Kidney (tissue), 13 donors: ENCODE measurements at regions not wholly inside any gene's neighbourhood (a gene's known extent, or its start where the extent isn't known, plus 50 kb on each side); places are given as distances from the start of the nearest gene placed in this dataset.

Experiments used
- DNase-seq, 5 donors: peaks; one replicate each; pipeline ENCODE4 v3.0.0-alpha.2; 2013 to 2020
- FAIRE-seq: peaks from 2 replicates; lab custom pipeline; 2012; peaks lifted over from hg19 to GRCh38; lab: Jason Lieb, UNC
- H3K27ac ChIP-seq, 2 donors: one replicate each; pipeline ENCODE4 v1.7.0; 2013; ENCODE audit warnings: low read depth in 2 of 2, low read length in 2 of 2, inconsistent platforms in 1 of 2
- H3K27me3 ChIP-seq: one replicate; pipeline ENCODE4 v1.7.1; 2013; ENCODE audit warnings: low read length, inconsistent platforms; ENCODE audit not compliant: control insufficient read depth, insufficient read depth
- H3K36me3 ChIP-seq, 3 donors: one replicate each; pipeline versions ENCODE4 v1.7.0 to v1.7.1; 2013; ENCODE audit warnings: low read length in 3 of 3, control low read depth in 1 of 3, inconsistent platforms in 1 of 3; ENCODE audit not compliant: insufficient read depth in 3 of 3, control insufficient read depth in 2 of 3
- H3K4me1 ChIP-seq, 3 donors: one replicate each; pipeline versions ENCODE4 v1.7.0 to v1.7.1; 2013; ENCODE audit warnings: low read length in 3 of 3, inconsistent platforms in 1 of 3, low read depth in 1 of 3; ENCODE audit not compliant: control insufficient read depth in 2 of 3, insufficient read depth in 2 of 3
- H3K4me3 ChIP-seq, 3 donors: one replicate each; pipeline versions ENCODE4 v1.7.0 to v1.8.1; 2013; ENCODE audit warnings: low read length in 3 of 3, control low read depth in 1 of 3, inconsistent platforms in 1 of 3
- H3K9ac ChIP-seq, 3 donors: one replicate each; pipeline versions ENCODE4 v1.7.0 to v1.7.1; 2013; ENCODE audit warnings: low read length in 3 of 3, control low read depth in 1 of 3, inconsistent platforms in 1 of 3
- H3K9me3 ChIP-seq, 3 donors: one replicate each; pipeline versions ENCODE4 v1.7.0 to v1.7.1; 2013; ENCODE audit warnings: low read length in 3 of 3, control low read depth in 1 of 3, inconsistent platforms in 1 of 3; ENCODE audit not compliant: control insufficient read depth in 2 of 3, insufficient read depth in 1 of 3
- intact Hi-C: fragments of 100-400 bp; cut with DNase I; formaldehyde crosslinking; loops from one replicate; pipeline ENCODE4 v1.11.1; 2022
- TF ChIP-seq, protein P1 (sequence below): IDR thresholded peaks from 3 replicates; pipeline ENCODE4 v1.5.1; 2012; ENCODE audit warnings: mild to moderate bottlenecking, moderate library complexity, borderline replicate concordance; ENCODE audit not compliant: insufficient read depth; ENCODE audit errors: extremely low read depth
- donor health status: control.
- donor health status: control.
- donor health status: control.
- donor health status: control.
- donor health status: control.
- donor health status: DM: yes; HTN: yes; CAD: no.
- donor health status: Normal renal cell carcinoma (clear cell type).

DNA sequence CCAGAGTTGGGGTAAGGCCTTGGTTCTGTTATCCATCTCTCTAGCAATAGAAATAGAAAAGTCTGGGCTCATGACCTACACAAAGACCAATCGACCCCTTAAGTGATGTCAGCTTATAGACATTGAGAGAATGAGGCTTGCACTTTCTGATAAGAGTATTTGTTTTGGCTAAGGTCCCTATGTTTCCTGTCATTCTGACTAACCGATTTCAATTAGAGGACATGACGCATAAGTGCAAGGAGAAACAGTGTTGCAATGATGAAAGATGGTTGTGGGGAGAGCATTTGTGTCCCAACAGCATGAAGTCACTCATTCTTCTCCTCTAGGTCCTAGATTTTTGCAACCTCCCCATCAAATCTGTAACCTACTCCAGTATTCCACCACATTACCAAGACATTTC, 255.1 kb downstream of the MAT2B start:
- FAIRE-seq (no peak), DNase-seq (no peak)
- Histone ChIP-seq H3K4me1 (no peaks in the 10 kb centered on the region), H3K36me3 (no peaks in the 10 kb centered on the region), H3K27ac (no peak overlapping the region), H3K27me3 (no peaks in the 10 kb centered on the region), H3K4me3 (no peak overlapping the region), H3K9me3 (no peaks in the 10 kb centered on the region), H3K9ac (no peak overlapping the region)
- intact Hi-C loops, result no loop called here
- TF ChIP-seq, protein P1, sequence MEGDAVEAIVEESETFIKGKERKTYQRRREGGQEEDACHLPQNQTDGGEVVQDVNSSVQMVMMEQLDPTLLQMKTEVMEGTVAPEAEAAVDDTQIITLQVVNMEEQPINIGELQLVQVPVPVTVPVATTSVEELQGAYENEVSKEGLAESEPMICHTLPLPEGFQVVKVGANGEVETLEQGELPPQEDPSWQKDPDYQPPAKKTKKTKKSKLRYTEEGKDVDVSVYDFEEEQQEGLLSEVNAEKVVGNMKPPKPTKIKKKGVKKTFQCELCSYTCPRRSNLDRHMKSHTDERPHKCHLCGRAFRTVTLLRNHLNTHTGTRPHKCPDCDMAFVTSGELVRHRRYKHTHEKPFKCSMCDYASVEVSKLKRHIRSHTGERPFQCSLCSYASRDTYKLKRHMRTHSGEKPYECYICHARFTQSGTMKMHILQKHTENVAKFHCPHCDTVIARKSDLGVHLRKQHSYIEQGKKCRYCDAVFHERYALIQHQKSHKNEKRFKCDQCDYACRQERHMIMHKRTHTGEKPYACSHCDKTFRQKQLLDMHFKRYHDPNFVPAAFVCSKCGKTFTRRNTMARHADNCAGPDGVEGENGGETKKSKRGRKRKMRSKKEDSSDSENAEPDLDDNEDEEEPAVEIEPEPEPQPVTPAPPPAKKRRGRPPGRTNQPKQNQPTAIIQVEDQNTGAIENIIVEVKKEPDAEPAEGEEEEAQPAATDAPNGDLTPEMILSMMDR, result no peak

DNA sequence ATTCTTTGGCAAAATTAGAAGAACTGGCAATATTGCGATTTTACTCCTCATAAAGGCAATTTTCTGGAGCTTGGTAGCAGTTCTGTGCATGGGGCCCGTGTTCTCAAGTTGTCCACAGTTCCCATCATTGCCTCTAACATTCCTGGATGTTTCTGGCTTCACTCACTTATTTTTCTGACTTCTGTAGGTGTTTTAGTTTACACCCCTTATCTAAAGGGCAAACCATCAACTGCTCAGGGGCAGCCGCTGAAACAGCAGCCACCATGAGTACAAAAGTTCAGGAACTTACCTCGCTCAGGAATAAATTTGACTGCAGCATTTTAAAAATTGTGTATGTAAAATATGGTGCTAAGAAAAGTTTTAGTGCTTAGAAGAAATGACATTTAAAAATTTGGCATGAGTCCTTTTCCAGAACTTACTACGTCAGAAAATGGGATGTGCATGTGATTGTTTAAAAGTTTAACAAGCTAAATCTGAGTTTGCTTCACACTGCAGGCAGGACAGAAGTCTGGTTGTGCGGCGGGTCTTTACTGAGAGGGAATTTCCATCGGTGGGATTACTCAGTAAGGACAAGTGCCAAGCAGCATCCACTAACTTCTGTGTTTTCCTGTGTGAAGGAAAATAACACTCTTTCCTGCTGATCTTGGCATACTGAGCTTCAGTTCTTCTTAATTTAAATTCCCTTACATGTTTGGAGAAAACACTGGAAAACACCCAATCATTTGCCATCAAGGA, 261.7 kb downstream of the MAT2B start:
- TF ChIP-seq, protein P1, result no peak
- H3K9ac ChIP-seq, result no peak overlapping the region
- H3K9me3 ChIP-seq, result no peaks in the 10 kb centered on the region
- no peaks in the 10 kb centered on the region for H3K27me3 ChIP-seq
- H3K4me1 ChIP-seq, result no peaks in the 10 kb centered on the region
- DNase-seq, result no peak
- FAIRE-seq, result no peak
- H3K27ac ChIP-seq, result no peak overlapping the region
- no peak overlapping the region for H3K4me3 ChIP-seq
- H3K36me3 ChIP-seq, result no peaks in the 10 kb centered on the region
- intact Hi-C loops, result no loop called here

DNA sequence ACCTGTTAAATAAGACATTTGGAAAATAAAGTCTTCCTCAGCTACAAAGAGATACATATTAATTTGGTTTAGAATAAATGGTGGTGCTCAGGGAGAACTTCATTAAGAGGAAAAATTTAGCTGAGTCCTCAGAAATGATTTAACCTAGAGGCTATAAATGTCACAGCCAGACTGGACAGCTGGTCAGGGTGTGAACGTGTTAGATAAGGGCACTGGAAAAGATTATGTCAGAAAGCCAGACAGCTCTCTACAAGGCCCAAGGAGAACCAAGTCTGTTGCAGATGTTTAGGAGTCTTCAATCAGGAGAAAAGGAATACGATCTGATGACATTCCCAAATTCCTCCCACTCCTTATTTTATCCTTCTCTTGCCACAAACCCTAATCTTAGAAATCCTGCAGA, 265.2 kb downstream of the MAT2B start:
- no peaks in the 10 kb centered on the region for H3K9me3 ChIP-seq
- no peaks in the 10 kb centered on the region for H3K27me3 ChIP-seq
- DNase-seq (no peak), FAIRE-seq (no peak)
- H3K27ac ChIP-seq, result no peak overlapping the region
- TF ChIP-seq, protein P1, result no peak
- peaks cover 0 to 3% (median 0%) of the 10 kb centered on the region in 3 donors for H3K4me1 ChIP-seq
- intact Hi-C loops, result no loop called here
- H3K4me3 ChIP-seq, result no peak overlapping the region
- H3K9ac ChIP-seq, result no peak overlapping the region
- no peaks in the 10 kb centered on the region for H3K36me3 ChIP-seq

DNA sequence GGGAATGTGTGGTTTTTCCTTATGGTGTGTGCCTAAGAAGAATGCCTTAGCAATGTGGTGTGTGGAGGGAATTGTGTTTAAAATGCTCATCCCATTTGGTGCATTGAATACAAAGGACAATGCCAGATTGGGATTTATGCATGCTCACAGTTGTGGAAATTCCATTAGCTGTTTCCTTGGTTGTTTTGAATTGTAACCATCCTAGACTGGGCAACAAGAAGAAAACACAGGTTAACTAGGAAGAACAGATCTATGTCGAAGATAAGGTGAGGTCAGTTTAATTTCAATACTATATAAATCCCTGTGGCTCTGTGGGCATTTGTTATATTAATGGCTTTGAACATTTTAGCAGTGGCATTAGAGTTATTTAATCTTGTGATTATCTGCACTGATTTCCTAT, 266.8 kb downstream of the MAT2B start:
- no peaks in the 10 kb centered on the region for H3K36me3 ChIP-seq
- H3K9me3 ChIP-seq, result no peaks in the 10 kb centered on the region
- intact Hi-C loops, result no loop called here
- TF ChIP-seq, protein P1, result no peak
- H3K4me1 ChIP-seq, result peaks cover 0 to 3% (median 0%) of the 10 kb centered on the region in 3 donors
- no peak overlapping the region for H3K27ac ChIP-seq
- FAIRE-seq, result no peak
- H3K27me3 ChIP-seq, result no peaks in the 10 kb centered on the region
- no peak for DNase-seq
- H3K4me3 ChIP-seq, result no peak overlapping the region
- H3K9ac ChIP-seq, result no peak overlapping the region
